ES-I3 (cell line): ENCODE measurements at regions not wholly inside any gene's neighbourhood (a gene's known extent, or its start where the extent isn't known, plus 50 kb on each side); places are given as distances from the start of the nearest gene placed in this dataset.

ENCODE experiments used
- H3K36me3 ChIP-seq: 2 replicates; pipeline ENCODE4 v1.6.1; 2013; ENCODE audit warnings: mild to moderate bottlenecking, low read length, control low read depth, moderate library complexity; ENCODE audit not compliant: insufficient read depth
- H3K4me1 ChIP-seq: 2 replicates; pipeline ENCODE4 v1.6.1; 2013; ENCODE audit warnings: mild to moderate bottlenecking, control low read depth, low read length; ENCODE audit not compliant: insufficient read depth
- H3K9ac ChIP-seq: 2 replicates; pipeline ENCODE4 v1.6.1; 2013; ENCODE audit warnings: low read depth, mild to moderate bottlenecking, low read length, moderate library complexity
- H3K9me3 ChIP-seq: 2 replicates; pipeline ENCODE4 v1.6.1; 2013; ENCODE audit warnings: mild to moderate bottlenecking, low read length, moderate library complexity; ENCODE audit not compliant: control insufficient read depth, insufficient read depth

DNA sequence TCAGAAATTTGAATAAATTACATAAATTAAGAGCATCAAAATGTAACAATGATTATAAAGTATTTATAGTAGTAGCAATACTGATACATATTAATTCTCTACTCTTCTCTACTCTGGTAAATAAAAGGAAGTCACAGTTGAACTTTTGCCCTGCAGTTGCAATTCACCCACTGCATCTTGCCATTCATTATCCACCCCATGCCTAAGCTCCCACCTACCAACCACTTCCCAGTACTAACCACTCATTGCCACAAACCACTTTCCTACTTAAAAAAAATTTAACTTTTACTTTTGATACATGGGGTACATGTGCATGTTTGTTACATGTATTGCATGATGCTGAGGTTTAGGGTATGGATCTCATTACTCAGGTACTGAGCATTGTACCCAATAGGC lies 174.0 kb downstream of the RASSF9 start:
- Histone ChIP-seq H3K4me1 (no peaks in the 10 kb centered on the region), H3K9ac (no peak overlapping the region), H3K36me3 (no peaks in the 10 kb centered on the region), H3K9me3 (peaks cover 14% of the 10 kb centered on the region)

DNA sequence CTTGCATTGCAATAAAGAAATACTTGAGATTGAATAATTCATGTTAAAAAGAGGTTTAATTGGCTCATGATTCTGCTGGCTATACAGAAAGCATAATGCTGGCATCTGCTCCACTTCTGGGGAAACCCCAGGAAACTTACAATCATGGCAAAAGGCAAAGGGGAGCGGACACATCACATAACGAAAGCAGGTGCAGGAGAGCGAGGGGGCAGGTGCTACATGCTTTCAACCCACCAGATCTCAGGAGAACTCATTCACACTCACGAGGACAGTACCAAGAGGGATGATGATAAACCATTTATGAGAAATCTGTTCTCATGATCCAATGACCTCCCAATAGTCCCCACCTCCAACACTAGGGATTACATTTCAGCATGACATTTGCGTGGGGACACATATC lies 172.6 kb downstream of the RASSF9 start:
- no peak overlapping the region for H3K9ac ChIP-seq
- H3K9me3 ChIP-seq = peaks cover 5% of the 10 kb centered on the region
- no peaks in the 10 kb centered on the region for H3K36me3 ChIP-seq
- no peaks in the 10 kb centered on the region for H3K4me1 ChIP-seq

DNA sequence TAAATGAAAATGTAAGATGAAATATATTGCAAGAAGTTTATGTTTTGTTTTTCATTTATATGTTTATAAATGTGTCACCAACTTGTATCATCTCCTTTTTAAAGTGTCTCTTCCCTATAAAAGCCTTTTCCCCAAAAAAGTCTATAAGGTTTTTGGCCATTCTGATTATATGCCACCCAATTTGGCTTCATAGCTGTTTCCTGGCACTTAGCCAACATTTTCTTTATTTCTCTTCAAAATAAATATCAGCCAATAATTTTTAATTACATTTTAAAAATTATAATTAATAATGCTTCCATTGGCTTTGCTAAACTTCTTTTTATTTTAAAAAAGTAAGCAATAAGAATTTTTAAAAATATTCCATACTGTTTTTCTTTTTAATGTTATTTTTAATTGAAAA lies 171.8 kb downstream of the RASSF9 start:
- Histone ChIP-seq H3K9ac (no peak overlapping the region), H3K9me3 (peaks cover 2% of the 10 kb centered on the region), H3K36me3 (no peaks in the 10 kb centered on the region), H3K4me1 (no peaks in the 10 kb centered on the region)

DNA sequence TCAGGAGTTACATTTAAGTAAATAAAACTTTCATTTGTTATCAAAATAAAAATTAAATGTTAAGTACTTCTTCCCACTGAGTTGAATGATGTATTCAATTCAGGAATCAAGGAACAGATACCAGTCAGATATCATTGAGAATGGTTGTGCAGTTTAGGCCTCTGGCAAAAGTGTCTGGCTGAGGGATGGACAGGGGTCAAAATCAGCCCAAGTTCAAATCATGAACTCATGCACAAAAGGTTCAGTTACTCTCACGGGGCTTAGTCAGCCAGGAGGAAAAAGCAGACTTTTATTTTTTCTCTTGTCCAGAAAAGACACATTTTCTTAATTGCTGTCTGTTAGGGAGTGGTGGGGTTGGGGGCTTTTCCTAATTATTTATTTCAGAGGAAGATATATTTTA lies 166.3 kb downstream of the RASSF9 start:
- Histone ChIP-seq H3K9me3 (0 out of 2 replicates have a peak, but pooled peaks cover 5% of the 10 kb centered on the region), H3K4me1 (no peaks in the 10 kb centered on the region), H3K9ac (no peak overlapping the region), H3K36me3 (no peaks in the 10 kb centered on the region)

DNA sequence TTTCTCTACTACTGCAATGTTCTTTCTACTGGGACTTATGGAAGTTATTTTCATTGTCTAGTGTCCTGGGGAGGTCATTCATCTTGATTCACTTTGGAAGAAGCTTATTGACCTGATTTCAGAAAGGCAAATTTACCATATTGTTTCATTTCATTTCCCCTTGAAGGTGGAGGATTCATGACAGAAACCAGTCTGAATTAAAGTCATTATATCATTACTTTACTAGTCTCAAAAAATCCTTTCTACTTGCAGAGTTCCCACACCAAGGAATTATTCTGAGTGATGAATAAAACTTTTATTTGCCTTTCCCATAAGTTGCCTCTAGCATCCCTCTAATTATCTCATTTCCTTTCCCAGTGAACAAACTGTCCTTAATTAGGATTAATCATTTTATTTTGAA lies 163.8 kb downstream of the RASSF9 start:
- no peaks in the 10 kb centered on the region for H3K4me1 ChIP-seq
- H3K9ac ChIP-seq = no peak overlapping the region
- no peaks in the 10 kb centered on the region for H3K36me3 ChIP-seq
- H3K9me3 ChIP-seq = 0 out of 2 replicates have a peak, but pooled peaks cover 5% of the 10 kb centered on the region

DNA sequence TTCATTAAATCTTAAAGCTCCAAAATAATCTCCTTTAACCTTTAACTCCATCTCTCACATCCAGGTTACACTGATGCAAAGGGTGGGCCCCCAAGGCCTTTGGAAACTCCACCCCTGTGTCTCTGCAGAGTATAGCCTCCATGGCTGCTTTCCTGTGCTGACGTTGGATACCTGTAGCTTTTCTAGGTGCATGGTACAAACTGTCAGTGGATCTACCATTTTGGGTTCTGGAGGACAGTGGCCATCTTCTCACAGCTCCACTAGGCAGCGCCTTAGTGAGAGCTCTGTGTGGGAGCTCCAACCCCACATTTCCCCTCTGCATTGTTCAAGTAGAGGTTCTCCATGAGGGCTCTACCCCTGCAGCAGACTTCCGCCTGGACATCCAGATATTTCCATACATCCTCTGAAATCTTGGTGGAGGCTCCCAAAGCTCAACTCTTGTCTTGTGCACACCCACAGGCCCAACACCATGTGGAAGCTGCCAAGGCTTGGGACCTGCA lies 162.2 kb downstream of the RASSF9 start:
- Histone ChIP-seq H3K4me1 (no peaks in the 10 kb centered on the region), H3K9me3 (0 out of 2 replicates have a peak, but pooled peaks cover 5% of the 10 kb centered on the region), H3K36me3 (no peaks in the 10 kb centered on the region), H3K9ac (no peak overlapping the region)

DNA sequence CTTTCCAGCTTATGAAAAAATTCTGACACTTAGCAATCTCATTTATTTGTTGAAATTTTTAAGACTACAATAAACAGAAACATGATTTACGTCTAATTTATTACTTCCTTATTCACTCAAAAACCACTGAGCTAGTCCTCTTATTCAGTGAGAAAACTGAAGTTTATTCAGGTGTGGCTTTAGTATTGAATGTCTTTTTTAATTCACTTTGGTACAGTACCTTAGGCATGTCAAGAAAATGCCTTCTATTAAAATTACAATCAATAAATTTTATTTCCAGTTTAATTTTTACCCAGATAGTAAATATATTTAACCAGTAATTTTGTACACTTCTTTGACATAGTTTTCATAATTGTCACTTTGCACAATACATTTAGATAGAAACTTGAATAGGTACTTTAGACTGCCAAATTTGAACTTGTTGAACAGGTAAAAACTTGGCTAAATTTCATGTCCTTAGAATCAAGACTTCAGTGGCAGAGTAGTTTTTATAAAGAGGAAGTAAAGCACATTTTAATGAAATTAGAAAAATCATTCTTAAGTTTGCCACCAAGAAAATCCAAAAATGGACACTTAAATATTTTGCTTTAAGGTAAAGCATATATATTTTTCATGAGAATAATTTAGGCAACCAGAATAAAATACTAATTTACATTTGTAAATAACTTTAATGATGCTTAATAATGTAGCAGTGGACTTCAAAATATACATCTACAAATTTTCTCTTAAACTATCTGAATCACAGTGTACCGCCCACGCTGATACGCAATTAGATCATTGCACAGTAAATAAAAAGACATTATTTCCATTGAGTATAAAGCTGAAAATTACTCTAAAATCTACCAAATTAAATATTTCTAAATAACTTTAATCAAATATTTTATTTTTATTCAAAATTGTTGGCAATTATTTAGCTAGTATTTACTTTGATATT lies 159.1 kb downstream of the RASSF9 start:
- Histone ChIP-seq H3K36me3 (no peaks in the 10 kb centered on the region), H3K9me3 (peaks cover 14% of the 10 kb centered on the region), H3K4me1 (no peaks in the 10 kb centered on the region), H3K9ac (no peak overlapping the region)

DNA sequence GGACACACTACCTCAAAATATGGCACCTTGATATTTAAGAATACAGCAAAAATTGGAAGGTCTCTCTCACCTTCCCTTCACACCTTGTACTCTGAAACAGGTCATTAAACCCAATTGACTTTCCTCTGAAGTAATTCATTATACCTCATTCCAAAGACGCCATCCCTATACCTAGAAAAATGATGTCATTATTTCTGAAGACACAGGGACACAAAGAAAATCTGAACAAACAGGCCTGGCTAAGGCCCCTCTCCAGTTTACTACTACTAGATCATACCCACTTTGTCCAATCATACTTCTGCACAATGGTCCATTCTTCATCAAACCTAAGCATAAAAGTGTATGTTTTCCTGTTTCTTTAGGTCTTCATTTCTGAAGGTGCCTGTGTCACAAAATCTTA lies 156.9 kb downstream of the RASSF9 start:
- H3K9me3 ChIP-seq = peaks cover 9% of the 10 kb centered on the region
- no peaks in the 10 kb centered on the region for H3K4me1 ChIP-seq
- H3K36me3 ChIP-seq = no peaks in the 10 kb centered on the region
- no peak overlapping the region for H3K9ac ChIP-seq

DNA sequence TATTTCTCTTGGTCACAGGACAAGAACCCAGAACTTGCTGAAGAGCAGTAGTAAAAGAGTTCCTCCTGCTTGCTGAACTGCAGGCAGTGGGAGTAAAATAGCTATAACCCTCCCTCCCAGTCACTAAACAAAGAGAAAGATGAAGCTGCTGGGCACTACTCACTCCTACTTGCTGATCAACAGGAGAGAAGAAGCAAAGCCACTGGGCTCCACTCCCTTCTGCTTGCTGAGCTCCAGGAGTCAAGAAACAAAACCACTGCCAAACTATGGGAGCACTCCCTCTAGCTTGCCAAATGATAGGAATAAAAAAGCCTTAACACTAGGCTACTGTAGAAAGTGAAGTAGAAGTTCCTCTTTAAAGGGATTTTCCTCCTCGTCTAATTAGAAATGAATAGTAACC lies 155.3 kb downstream of the RASSF9 start:
- H3K9me3 ChIP-seq = peaks cover 9% of the 10 kb centered on the region
- no peak overlapping the region for H3K9ac ChIP-seq
- H3K36me3 ChIP-seq = no peaks in the 10 kb centered on the region
- H3K4me1 ChIP-seq = no peaks in the 10 kb centered on the region

DNA sequence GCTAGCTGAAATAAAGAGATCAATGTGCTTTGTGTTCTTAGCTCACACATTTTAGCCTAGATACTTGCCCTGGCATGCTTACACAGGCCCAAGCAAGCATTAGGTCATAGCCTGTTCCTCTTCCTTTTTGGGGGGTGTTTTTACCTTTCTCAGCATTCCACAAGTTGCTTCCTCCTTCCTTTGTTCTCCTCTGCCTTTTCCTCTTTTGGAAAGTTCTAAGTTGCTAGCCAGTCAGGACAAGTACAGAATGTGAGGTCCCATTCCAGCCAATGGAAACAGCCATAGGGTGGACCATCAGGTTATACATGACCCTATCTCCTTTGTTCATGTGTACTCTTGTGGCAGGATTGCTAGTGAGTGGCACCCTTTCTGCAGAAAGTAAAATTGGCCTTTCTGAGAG lies 154.9 kb downstream of the RASSF9 start:
- Histone ChIP-seq H3K9ac (no peak overlapping the region), H3K4me1 (no peaks in the 10 kb centered on the region), H3K36me3 (no peaks in the 10 kb centered on the region), H3K9me3 (peaks cover 9% of the 10 kb centered on the region)

DNA sequence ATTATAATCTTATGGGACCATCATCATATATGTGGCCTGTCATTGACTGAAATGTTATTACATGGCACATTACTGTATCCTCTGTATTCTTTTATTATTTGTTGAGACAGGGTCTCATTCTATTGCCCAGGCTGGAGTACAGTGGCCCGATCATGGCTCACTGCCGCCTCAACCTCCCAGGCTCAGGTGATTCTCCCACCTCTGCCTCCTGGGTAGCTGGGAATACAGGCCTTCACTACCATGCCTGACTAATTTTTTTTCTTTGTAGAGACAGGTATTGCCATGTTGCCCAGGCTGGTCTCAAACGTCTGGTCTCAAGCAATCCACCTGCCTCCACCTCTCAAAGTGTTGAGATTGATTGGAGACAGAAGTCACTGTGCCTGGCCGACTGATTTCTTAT lies 153.2 kb downstream of the RASSF9 start:
- Histone ChIP-seq H3K4me1 (peaks cover 7% of the 10 kb centered on the region; the same call in 1 of the 2 replicates), H3K9me3 (peaks cover 9% of the 10 kb centered on the region), H3K9ac (no peak overlapping the region), H3K36me3 (no peaks in the 10 kb centered on the region)

DNA sequence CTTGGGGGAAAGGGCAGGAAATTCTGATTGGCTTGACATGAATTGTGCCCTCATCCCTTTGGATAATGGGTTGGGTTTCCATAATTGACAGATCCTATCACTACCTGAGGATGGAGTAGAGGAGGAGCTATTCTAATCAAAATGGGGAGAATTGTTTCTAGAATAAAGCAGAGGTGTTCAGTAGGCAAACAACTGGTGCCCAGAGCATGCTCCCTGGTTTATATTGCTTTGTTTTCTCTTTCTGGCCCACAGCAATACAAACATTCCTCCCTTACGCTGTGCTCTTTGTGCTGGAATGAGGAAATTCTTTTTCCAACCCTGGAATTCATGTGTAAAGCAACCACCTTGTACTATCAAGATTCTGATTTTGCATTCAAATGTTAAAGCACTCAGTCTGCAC lies 147.4 kb downstream of the RASSF9 start:
- peaks cover 19% of the 10 kb centered on the region; the same call in 1 of the 2 replicates for H3K4me1 ChIP-seq
- H3K9me3 ChIP-seq = no peaks in the 10 kb centered on the region
- no peaks in the 10 kb centered on the region for H3K36me3 ChIP-seq
- H3K9ac ChIP-seq = no peak overlapping the region

DNA sequence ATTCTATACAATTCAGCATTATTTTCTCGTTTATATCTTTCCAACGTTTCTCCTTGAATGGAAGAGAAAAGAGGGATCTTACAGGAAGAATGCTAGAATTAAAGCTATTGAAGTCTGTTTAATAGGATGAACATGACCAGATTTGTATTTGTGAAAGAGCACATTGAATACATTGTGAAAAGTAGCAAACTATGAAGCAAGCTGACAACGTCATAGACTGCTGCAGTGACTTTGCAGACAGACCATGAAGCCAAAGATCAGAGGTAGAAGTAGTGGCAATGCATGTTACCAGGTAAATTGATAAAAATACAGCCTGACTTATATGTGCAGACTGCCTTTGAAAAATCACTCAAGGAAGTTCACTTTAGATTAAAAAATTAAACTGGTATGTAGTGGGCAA lies 146.1 kb downstream of the RASSF9 start:
- H3K4me1 ChIP-seq = peaks cover 19% of the 10 kb centered on the region; the same call in 1 of the 2 replicates
- H3K36me3 ChIP-seq = no peaks in the 10 kb centered on the region
- H3K9me3 ChIP-seq = no peaks in the 10 kb centered on the region

DNA sequence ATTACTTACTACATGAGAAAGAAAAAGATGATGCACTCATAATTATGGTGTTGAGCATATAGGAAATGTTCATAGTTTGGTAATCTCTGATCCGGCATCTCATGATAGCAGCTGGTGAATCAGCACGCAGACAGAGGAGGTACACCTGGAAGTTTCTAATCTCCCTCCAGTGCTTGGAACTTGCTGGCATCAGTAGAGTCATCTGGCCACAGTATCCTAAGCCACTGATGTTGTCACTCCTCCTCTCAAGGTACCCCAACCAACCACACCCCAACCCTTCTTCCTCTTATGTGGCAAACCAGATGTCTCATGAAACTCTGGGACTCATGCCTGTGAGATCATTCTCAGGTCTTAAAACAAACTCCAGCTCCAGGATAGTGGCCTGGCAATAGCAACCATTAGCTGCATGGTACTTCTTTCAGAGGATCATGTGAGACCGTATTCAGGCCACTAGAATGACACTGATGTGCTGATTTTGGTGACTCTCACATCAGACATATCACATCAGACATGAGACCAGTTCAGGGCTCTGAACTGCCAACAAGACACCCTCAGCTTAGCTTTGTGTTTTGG lies 143.0 kb downstream of the RASSF9 start:
- Histone ChIP-seq H3K36me3 (no peaks in the 10 kb centered on the region), H3K9me3 (no peaks in the 10 kb centered on the region), H3K9ac (no peak overlapping the region), H3K4me1 (peaks cover 11% of the 10 kb centered on the region; the same call in 1 of the 2 replicates)

More for the DNA sequence above, 146.1 kb downstream of the RASSF9 start:
- no peak overlapping the region for H3K9ac ChIP-seq
